GM12891 (cell line): ENCODE measurements at regions not wholly inside any gene's neighbourhood (a gene's known extent, or its start where the extent isn't known, plus 50 kb on each side); places are given as distances from the start of the nearest gene placed in this dataset.

Experiments
- POLR2A ChIP-seq: IDR thresholded peaks from 2 replicates; pipeline ENCODE4 v1.6.1; 2011; ENCODE audit warnings: low read depth, low read length, control low read depth
- POLR2AphosphoS5 ChIP-seq: IDR thresholded peaks from 2 replicates; pipeline ENCODE4 v1.6.1; 2011; ENCODE audit warnings: low read depth, low read length, control low read depth
- SPI1 ChIP-seq: IDR thresholded peaks from 2 replicates; pipeline ENCODE4 v1.6.1; 2011; ENCODE audit warnings: low read depth, low read length, control low read depth
- TAF1 ChIP-seq: IDR thresholded peaks from 2 replicates; pipeline ENCODE4 v1.6.1; 2011; ENCODE audit warnings: low read depth, low read length, control low read depth

GRCh38 chr5:15124461-15124860, 252.9 kb upstream of the ANKH start:
- no peak for TF ChIP-seq POLR2AphosphoS5
- TF ChIP-seq TAF1 = no peak
- no peak for TF ChIP-seq POLR2A
- no peak for TF ChIP-seq SPI1
